ENCODE measurements at regions not wholly inside any gene's neighbourhood (a gene's known extent, or its start where the extent isn't known, plus 50 kb on each side); places are given as distances from the start of the nearest gene placed in this dataset.

GRCh38 chr9:113646946-113647914 lies 183.7 kb downstream of the RGS3 start:
- no peak for DNase-seq (ENCODE audit: low spot score)

DNA sequence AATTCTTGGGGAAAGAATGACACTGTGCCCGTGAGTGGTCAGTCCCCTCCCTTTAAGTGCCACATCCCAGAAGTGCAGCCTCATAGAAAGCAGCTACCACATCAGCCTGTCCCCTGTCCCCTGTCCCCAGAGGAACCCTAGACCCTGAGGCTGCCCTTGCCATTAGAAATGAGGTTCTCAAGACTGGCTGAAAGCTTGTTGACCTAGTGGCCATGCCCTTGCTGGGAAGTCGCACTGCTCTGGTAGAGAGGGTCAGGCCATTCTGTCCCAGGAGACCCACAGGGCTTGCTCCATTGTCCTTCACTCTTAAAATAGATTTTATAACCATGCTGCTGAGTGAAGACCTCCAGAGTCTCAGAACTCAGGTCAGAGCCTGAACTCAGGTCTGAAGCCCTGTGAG lies 184.5 kb downstream of the RGS3 start:
- no peak for DNase-seq (ENCODE audit: low spot score)

- no peak for DNase-seq (ENCODE audit: low spot score)
These were observed 185.1 kb downstream of the RGS3 start for GRCh38 chr9:113648586-113648985.

GRCh38 chr9:113649054-113649453 lies 185.5 kb downstream of the RGS3 start:
- DNase-seq (ENCODE audit: low spot score): no peak

DNA sequence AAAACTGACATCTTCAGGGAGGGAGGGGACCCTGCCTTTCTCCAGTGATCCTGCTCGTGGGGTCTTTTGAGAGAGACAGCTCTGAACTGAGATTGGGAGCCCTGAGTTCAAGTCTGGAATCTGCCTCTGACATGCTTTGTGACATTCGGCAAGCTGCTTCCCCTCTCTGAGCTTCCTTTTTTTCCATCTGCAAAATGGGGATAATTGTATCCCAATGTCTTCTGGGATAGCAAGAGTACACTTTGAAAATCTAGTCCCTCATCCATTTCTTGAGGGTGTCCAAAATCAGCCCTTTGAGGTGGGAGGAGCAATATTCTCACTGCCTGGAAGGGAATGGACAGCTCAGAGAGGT lies 186.3 kb downstream of the RGS3 start:
- DNase-seq (ENCODE audit: low spot score): no peak

DNA sequence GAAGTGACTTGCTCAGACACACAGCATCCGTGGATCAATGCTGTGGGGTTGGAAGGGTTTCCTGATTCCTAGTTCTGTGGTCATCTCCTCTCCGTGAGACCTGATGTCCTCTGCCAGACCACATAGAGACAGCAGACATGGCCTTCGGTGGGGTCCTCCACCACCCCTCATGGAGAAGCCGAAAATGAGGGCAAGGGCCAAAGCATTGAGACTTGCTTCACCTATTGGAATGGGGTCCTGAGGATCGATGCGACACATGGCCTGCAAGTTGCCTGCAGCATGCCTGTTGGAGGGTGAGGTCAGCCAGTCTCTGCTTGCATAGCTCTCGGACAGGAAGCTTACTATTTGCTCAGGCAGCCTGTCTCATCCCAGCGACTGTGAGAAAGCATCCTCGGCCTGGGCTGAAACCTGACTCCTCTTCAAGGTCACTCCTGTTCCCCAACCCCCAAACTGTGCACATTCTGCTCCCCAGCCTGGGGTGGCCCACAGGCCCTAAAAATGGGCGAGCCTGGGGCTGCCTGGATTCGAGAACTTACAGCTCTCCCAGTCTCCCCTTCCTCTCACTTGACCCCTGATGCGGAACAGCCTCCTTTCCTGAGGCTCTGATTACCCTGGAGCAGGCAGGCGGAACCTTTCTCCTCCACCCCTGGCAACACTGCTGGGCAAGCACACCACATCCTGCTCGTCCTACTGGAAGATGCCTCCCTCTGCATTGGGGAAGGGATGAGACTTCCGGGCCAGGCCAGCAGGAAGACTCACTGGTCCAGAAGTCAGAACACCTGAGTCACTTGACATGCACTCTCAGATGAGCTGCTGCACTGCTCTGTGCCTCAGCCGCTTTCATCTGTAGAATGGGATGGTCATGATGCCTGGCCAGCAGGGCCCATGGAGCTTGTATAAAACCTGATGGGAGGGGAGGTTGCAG lies 186.9 kb downstream of the RGS3 start:
- peak; percentile 54 for DNase-seq (ENCODE audit: low spot score)

- no peak for DNase-seq (ENCODE audit: low spot score)
These were observed 188.4 kb downstream of the RGS3 start for GRCh38 chr9:113651896-113652295.

GRCh38 chr9:113652355-113653152 lies 189.0 kb downstream of the RGS3 start:
- no peak for DNase-seq (ENCODE audit: low spot score)

- DNase-seq (ENCODE audit: low spot score): no peak
These were observed 190.4 kb downstream of the RGS3 start for GRCh38 chr9:113653746-113654604.

DNA sequence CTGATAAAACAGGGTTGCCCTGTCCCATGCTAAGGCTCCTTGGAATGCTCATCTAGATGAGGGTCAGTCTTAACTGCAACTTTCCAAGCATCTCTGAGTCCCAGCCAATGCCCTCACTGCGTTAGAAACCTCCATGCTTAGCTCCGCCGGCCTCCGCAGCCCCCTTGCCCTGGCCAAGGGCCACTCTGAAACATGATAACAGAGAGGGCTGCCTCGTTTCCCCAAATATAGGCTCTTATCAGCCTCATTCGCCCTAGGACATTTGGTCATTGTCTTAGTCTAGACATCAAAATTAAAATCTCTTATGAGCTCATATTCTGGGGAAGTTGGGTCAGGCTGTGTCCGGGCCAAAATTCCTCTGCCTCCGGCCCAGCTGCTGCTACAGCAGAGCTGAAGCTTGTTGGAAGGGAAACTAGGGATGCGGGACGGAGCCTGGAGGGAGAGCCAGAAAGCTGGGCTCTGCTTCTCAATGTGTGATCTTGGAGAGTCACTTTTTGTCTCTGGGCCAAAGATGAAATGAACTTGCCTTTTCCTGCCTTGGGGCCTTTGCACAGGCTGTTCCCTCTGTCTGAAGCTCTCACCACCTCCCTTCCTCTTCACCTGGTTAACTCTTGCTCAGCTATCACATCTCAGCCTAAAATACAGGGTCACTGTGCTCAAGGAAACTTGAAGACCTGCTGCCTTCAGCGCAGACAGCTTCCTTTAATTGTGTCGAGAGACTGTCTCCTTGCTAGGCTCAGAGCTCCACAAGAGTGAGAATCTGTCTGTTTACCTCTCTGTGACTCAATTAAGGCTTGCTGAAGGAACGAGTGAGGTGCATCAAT lies 191.3 kb downstream of the RGS3 start:
- no peak for DNase-seq (ENCODE audit: low spot score)

GRCh38 chr9:113656771-113657670 lies 193.5 kb downstream of the RGS3 start:
- no peak for DNase-seq (ENCODE audit: low spot score)

DNA sequence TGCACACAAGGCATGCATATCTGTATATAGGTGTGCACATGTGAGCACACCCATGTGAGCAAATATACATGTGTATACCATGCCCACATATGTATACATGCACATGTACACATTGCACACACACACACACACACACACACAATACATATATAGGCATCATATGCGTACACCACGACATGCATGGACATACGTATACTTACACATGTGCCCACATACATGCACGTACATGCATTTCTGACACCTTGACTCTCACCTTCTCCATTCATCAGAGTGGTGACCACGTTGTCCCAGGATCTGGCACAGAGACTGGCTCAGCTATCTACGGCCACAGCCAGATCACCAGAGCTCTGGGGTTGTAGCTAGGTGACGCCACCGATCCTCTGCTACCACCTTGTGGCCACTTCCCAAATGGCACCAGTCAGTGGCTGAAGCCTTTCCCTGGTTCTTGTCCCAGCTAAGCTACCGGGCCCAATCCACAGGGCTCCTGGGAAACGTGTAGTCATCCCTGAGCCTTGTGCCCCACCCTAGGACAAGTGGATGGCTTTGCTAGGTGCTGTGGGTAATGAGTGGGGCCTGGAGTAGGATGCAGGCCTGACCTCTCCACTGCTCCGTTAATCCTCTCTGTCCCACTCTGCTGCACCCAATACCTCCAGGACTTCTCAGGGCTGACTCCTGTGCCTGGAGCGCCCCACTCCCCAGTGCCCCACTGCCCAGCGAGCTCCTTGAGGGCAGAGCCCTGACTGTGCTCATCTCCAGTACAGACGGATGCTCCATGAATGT lies 194.4 kb downstream of the RGS3 start:
- peak; percentile 87 for DNase-seq (ENCODE audit: low spot score)

GRCh38 chr9:113658545-113658895 lies 195.0 kb downstream of the RGS3 start:
- no peak for DNase-seq (ENCODE audit: low spot score)

GRCh38 chr9:113659039-113659438 lies 195.5 kb downstream of the RGS3 start:
- no peak for DNase-seq (ENCODE audit: low spot score)

GRCh38 chr9:113659740-113660139 lies 196.2 kb downstream of the RGS3 start:
- DNase-seq (ENCODE audit: low spot score): no peak

- no peak for DNase-seq (ENCODE audit: low spot score)
These were observed 196.7 kb downstream of the RGS3 start for GRCh38 chr9:113660196-113660595.

DNA sequence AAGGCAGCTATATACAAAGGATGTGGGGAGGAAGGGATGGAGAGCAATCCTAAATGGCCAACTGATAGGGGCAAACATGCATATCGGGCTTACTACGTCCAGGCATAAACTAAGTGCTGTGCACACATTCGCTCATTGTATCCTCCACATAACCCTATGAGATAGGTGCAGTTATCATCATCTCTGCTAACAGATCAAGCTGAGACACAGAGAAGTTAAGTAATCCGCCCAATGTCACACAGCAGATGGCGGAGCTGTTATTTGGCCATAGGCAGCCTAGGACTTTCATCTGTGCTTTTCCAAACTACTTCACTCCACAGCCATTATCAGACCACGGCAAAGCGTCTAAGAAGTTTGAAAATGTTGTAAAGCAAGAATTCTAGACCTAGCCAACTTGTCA lies 197.5 kb downstream of the RGS3 start:
- no peak for DNase-seq (ENCODE audit: low spot score)

GRCh38 chr9:113664181-113664875 lies 200.8 kb downstream of the RGS3 start:
- no peak for DNase-seq (ENCODE audit: low spot score)

All from RKO (cell line).